GM21529 (cell line): ENCODE measurements at regions not wholly inside any gene's neighbourhood (a gene's known extent, or its start where the extent isn't known, plus 50 kb on each side); places are given as distances from the start of the nearest gene placed in this dataset.
A peak's percentile ranks its signal among the peaks of the same experiment; 100 is the strongest.
"Not testable (repeated sequence)": the region's sequence is repeated elsewhere in the genome, so short reads cannot be mapped to it uniquely, and the experiment has no call there.

Experiments used
- ATAC-seq: cut with Tn5 transposase; IDR thresholded peaks from one replicate; pipeline ENCODE4 v1.9.1; 2021; ENCODE audit not compliant: unreplicated experiment

GRCh38 chr14:44873536-44873935, 88.2 kb downstream of the KLHL28 start:
- no peak for ATAC-seq

- no peak for ATAC-seq
Observed at GRCh38 chr14:44866770-44867169, 95.0 kb downstream of the KLHL28 start.

- ATAC-seq: no peak
Observed at GRCh38 chr14:44866322-44866721, 95.4 kb downstream of the KLHL28 start.

- no peak for ATAC-seq
Observed at GRCh38 chr14:44863271-44863670, 98.5 kb downstream of the KLHL28 start.

GRCh38 chr14:44854114-44854513, 107.6 kb downstream of the KLHL28 start:
- no peak for ATAC-seq

GRCh38 chr14:44847526-44848309, 114.0 kb downstream of the KLHL28 start:
- no peak for ATAC-seq

- peak; percentile 84 for ATAC-seq
Observed at GRCh38 chr14:44846232-44846824, 115.4 kb downstream of the KLHL28 start.

- ATAC-seq: not testable (repeated sequence)
Observed at GRCh38 chr14:44835928-44836327, 125.8 kb downstream of the KLHL28 start.

GRCh38 chr14:44833376-44834060, 128.2 kb downstream of the KLHL28 start:
- no peak for ATAC-seq

- no peak for ATAC-seq
Observed at GRCh38 chr14:44830371-44830770, 131.4 kb downstream of the KLHL28 start.

GRCh38 chr14:44829021-44829420, 132.7 kb downstream of the KLHL28 start:
- no peak for ATAC-seq

- no peak for ATAC-seq
Observed at GRCh38 chr14:44828023-44828422, 133.7 kb downstream of the KLHL28 start.

GRCh38 chr14:44820230-44820964, 141.3 kb downstream of the KLHL28 start:
- no peak for ATAC-seq

- ATAC-seq: no peak
Observed at GRCh38 chr14:44814196-44814595, 147.6 kb downstream of the KLHL28 start.

GRCh38 chr14:44812672-44813071, 149.1 kb downstream of the KLHL28 start:
- no peak for ATAC-seq

GRCh38 chr14:44804391-44804790, 157.4 kb downstream of the KLHL28 start:
- no peak for ATAC-seq

- ATAC-seq: peak; percentile 82
Observed at GRCh38 chr14:44803239-44803905, 158.4 kb downstream of the KLHL28 start.

GRCh38 chr14:44798386-44799242, 163.1 kb downstream of the KLHL28 start:
- no peak for ATAC-seq

GRCh38 chr14:44795725-44796124, 166.0 kb downstream of the KLHL28 start:
- ATAC-seq: no peak

GRCh38 chr14:44791730-44792129, 170.0 kb downstream of the KLHL28 start:
- ATAC-seq: no peak
